ENCODE measurements at regions not wholly inside any gene's neighbourhood (a gene's known extent, or its start where the extent isn't known, plus 50 kb on each side); places are given as distances from the start of the nearest gene placed in this dataset.
A peak's percentile ranks its signal among the peaks of the same experiment; 100 is the strongest.

GRCh38 chr1:222459652-222460051, 88.3 kb downstream of the HHIPL2 start:
- TF ChIP-seq, protein P1, sequence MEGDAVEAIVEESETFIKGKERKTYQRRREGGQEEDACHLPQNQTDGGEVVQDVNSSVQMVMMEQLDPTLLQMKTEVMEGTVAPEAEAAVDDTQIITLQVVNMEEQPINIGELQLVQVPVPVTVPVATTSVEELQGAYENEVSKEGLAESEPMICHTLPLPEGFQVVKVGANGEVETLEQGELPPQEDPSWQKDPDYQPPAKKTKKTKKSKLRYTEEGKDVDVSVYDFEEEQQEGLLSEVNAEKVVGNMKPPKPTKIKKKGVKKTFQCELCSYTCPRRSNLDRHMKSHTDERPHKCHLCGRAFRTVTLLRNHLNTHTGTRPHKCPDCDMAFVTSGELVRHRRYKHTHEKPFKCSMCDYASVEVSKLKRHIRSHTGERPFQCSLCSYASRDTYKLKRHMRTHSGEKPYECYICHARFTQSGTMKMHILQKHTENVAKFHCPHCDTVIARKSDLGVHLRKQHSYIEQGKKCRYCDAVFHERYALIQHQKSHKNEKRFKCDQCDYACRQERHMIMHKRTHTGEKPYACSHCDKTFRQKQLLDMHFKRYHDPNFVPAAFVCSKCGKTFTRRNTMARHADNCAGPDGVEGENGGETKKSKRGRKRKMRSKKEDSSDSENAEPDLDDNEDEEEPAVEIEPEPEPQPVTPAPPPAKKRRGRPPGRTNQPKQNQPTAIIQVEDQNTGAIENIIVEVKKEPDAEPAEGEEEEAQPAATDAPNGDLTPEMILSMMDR (conservative IDR thresholded peaks at IDR 0.05; ENCODE audit: low read depth, low read length): no peak
- DNase-seq (ENCODE audit: low read depth): no peak
- no peak overlapping the region for H3K4me3 ChIP-seq (ENCODE audit: low read depth, low read length)

DNA sequence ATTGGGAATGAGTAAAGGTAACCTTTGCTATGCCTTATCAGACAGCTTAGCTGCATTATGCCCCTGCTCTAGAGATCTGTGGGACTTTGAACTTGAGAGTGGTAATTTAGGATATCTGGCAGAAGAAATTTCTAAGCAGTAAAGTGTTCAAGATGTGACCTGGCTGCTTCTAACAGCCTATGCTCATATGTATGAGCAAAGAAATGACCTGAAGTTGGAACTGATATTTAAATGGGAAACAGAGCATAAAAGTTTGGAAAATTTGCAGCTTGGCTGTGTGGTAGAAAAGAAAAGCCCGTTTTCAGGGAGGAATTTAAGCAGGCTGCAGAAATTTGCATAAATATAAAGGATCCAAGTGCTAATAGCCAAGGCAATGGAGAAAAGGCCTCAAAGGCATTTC, 90.4 kb downstream of the HHIPL2 start:
- H3K4me3 ChIP-seq (ENCODE audit: low read depth, low read length): no peak overlapping the region
- DNase-seq (ENCODE audit: low read depth): no peak
- TF ChIP-seq, protein P1 (conservative IDR thresholded peaks at IDR 0.05; ENCODE audit: low read depth, low read length): no peak

DNA sequence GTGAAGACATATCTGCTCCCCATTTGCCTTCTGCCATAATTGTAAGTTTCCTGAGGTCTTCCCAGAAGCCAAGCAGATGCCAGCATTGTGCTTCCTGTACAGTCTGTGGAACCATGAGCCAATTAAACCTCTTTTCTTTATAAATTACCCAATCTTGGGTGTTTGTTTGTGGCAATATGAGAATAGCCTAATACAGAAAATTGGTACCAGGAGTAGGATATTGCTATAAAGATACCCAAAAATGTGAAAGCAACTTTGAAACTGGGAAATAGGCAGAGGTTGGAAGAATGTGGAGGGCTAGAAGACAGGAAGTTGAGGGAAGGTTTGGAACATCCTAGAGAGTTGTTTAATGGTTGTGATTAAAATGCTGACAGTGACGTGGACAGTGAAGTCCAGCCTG, 90.8 kb downstream of the HHIPL2 start:
- no peak overlapping the region for H3K4me3 ChIP-seq (ENCODE audit: low read depth, low read length)
- no peak for DNase-seq (ENCODE audit: low read depth)
- TF ChIP-seq, protein P1 (conservative IDR thresholded peaks at IDR 0.05; ENCODE audit: low read depth, low read length): no peak

DNA sequence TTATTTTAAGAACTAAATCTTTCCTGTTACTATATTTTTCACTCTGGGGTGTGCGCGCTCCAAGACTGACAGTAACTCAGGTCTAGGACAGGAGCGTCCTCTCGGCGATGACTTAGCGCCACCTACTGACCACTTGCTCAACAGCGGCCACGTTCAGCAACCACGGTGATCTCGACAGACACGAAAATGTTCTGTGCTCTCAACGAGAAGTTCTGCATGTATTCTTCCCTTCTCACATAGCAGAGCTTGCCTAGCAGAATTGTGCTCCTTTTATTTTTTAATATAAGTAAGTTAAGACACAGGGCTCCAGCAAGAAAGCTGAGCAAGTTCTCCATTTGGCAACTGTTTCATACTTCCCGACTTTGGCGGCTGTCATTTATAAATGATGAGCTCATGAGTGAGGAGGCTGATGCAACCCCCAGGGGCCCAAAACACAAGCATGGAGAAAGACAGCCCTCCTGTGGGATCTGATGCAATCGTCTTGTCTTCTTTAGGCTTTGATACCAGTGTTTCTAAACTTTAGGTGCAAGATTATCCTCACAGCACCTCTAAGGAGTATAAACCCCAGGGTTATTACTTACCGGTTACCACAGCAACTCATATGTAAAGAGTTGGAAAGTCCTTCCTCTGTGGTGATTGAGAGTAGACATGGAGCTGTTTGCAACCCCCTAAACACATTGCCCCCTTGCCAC, 92.6 kb downstream of the HHIPL2 start:
- TF ChIP-seq, protein P1 (conservative IDR thresholded peaks at IDR 0.05; ENCODE audit: low read depth, low read length): peak; percentile 99
- H3K4me3 ChIP-seq (ENCODE audit: low read depth, low read length): peak overlapping the region; percentile 9
- peak; percentile 93 for DNase-seq (ENCODE audit: low read depth)

DNA sequence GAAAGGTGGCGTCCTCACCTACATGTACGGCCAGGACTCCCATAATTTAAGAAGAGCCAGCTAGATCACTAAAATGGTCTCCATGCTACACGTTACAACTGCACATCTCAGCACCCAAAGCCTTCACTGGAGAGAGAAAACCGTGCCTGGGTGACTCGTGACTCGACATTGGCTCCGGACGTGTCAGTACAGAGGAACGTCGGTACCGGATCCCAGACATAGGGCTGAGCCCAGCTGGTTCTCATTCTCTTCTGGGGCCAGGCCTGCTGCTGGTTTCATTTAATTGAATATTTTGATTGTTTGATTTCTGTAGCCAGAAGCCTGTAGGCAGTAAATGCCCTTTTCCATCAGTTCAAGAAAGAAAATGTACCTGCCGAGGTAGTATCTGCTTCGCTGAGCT, 93.1 kb downstream of the HHIPL2 start:
- TF ChIP-seq, protein P1 (conservative IDR thresholded peaks at IDR 0.05; ENCODE audit: low read depth, low read length): no peak
- no peak for DNase-seq (ENCODE audit: low read depth)
- H3K4me3 ChIP-seq (ENCODE audit: low read depth, low read length): peak overlapping the region; percentile 9

DNA sequence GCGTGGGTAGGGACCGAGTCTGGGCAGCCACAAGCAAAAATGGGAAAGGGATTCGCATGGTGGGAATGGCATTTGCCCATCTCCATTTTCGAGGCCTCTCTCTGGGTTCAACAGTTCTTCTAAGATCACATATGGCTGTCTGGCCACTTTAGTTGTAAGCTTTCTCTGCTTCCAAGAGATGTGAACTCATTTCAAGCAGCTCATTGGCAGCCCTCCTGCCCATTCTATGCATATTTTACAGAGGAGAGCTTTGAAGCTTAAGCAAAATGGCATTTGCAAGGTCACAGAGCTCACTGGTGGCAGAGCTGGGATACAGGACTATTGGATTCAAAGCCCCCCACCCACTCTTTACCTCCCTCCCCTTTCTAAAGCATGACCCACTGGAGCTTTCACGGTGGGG, 93.7 kb downstream of the HHIPL2 start:
- peak; percentile 11 for DNase-seq (ENCODE audit: low read depth)

More for the DNA sequence above, 93.7 kb downstream of the HHIPL2 start:
- TF ChIP-seq, protein P1 (conservative IDR thresholded peaks at IDR 0.05; ENCODE audit: low read depth, low read length): no peak
- no peak overlapping the region for H3K4me3 ChIP-seq (ENCODE audit: low read depth, low read length)
